Testis (tissue), 2 donors: ENCODE measurements at regions not wholly inside any gene's neighbourhood (a gene's known extent, or its start where the extent isn't known, plus 50 kb on each side); places are given as distances from the start of the nearest gene placed in this dataset.

Source experiments
- CTCF ChIP-seq, 3 experiments: fragments of 450-650 bp in 2 of 3; fragments of 200-600 bp in 1 of 3; sonication (generic) in 1 of 3; IDR thresholded peaks; one replicate each; pipeline ENCODE4 v1.5.1; 2016 to 2019; ENCODE audit warnings: antibody characterized with exemption in 3 of 3, mild to moderate bottlenecking in 2 of 3, moderate library complexity in 1 of 3
- POLR2A ChIP-seq: fragments of 450-650 bp; IDR thresholded peaks from one replicate; pipeline ENCODE4 v1.6.1; 2017; ENCODE audit warnings: antibody characterized with exemption, mild to moderate bottlenecking, moderate library complexity

GRCh38 chr9:84589542-84589941, 80.0 kb upstream of the NTRK2 start:
- TF ChIP-seq POLR2A, result no peak
- TF ChIP-seq CTCF (IDR thresholded peaks at IDR 0.05), result no peak
